ENCODE measurements at regions not wholly inside any gene's neighbourhood (a gene's known extent, or its start where the extent isn't known, plus 50 kb on each side); places are given as distances from the start of the nearest gene placed in this dataset.

- Histone ChIP-seq H4K20me1 (ENCODE audit: control insufficient read depth, insufficient read depth, low read depth, low read length) (no peaks in the 10 kb centered on the region), H3K4me3 (ENCODE audit: low read length) (no peak overlapping the region), H3K36me3 (ENCODE audit: control insufficient read depth, low read length) (no peaks in the 10 kb centered on the region), H3K9me3 (ENCODE audit: control insufficient read depth, insufficient read depth, low read length) (no peaks in the 10 kb centered on the region), H3K4me2 (ENCODE audit: low read length) (no peak overlapping the region), H3K27ac (ENCODE audit: low read depth, low read length) (no peak overlapping the region), H3K9me2 (replicated peaks; ENCODE audit: control insufficient read depth, low read length) (no peaks in the 10 kb centered on the region), H3K4me1 (ENCODE audit: control insufficient read depth, low read length) (no peaks in the 10 kb centered on the region), H3F3A (ENCODE audit: control insufficient read depth, insufficient read depth) (no peaks in the 10 kb centered on the region), H3K79me2 (ENCODE audit: control insufficient read depth, low read length) (no peaks in the 10 kb centered on the region), H3K27me3 (ENCODE audit: control insufficient read depth, low read length) (no peaks in the 10 kb centered on the region)
- TF ChIP-seq CTCF (IDR thresholded peaks at IDR 0.05; ENCODE audit: low read depth, low read length, poor library complexity, severe bottlenecking): no peak
- no peak for TF ChIP-seq EZH2phosphoT487 (IDR thresholded peaks at IDR 0.05; ENCODE audit: borderline replicate concordance, low read length)
These were observed 1030.2 kb downstream of the MCTP2 start for GRCh38 chr15:95261546-95261945.

GRCh38 chr15:95261968-95262367 is 1030.6 kb downstream of the MCTP2 start:
- Histone ChIP-seq H3K36me3 (ENCODE audit: control insufficient read depth, low read length) (no peaks in the 10 kb centered on the region), H3K9me2 (replicated peaks; ENCODE audit: control insufficient read depth, low read length) (no peaks in the 10 kb centered on the region), H3F3A (ENCODE audit: control insufficient read depth, insufficient read depth) (no peaks in the 10 kb centered on the region), H4K20me1 (ENCODE audit: control insufficient read depth, insufficient read depth, low read depth, low read length) (no peaks in the 10 kb centered on the region), H3K9me3 (ENCODE audit: control insufficient read depth, insufficient read depth, low read length) (no peaks in the 10 kb centered on the region), H3K4me3 (ENCODE audit: low read length) (no peak overlapping the region), H3K27me3 (ENCODE audit: control insufficient read depth, low read length) (no peaks in the 10 kb centered on the region), H3K79me2 (ENCODE audit: control insufficient read depth, low read length) (no peaks in the 10 kb centered on the region), H3K4me1 (ENCODE audit: control insufficient read depth, low read length) (no peaks in the 10 kb centered on the region), H3K27ac (ENCODE audit: low read depth, low read length) (no peak overlapping the region), H3K4me2 (ENCODE audit: low read length) (no peak overlapping the region)
- TF ChIP-seq EZH2phosphoT487 (IDR thresholded peaks at IDR 0.05; ENCODE audit: borderline replicate concordance, low read length) (no peak), CTCF (IDR thresholded peaks at IDR 0.05; ENCODE audit: low read depth, low read length, poor library complexity, severe bottlenecking) (no peak)

- TF ChIP-seq CTCF (IDR thresholded peaks at IDR 0.05; ENCODE audit: low read depth, low read length, poor library complexity, severe bottlenecking) (no peak), EZH2phosphoT487 (IDR thresholded peaks at IDR 0.05; ENCODE audit: borderline replicate concordance, low read length) (no peak)
- H4K20me1 ChIP-seq (ENCODE audit: control insufficient read depth, insufficient read depth, low read depth, low read length): no peaks in the 10 kb centered on the region
- H3K9me2 ChIP-seq (replicated peaks; ENCODE audit: control insufficient read depth, low read length): no peaks in the 10 kb centered on the region
- no peaks in the 10 kb centered on the region for H3K9me3 ChIP-seq (ENCODE audit: control insufficient read depth, insufficient read depth, low read length)
- H3K4me2 ChIP-seq (ENCODE audit: low read length): no peak overlapping the region
- H3K79me2 ChIP-seq (ENCODE audit: control insufficient read depth, low read length): no peaks in the 10 kb centered on the region
- no peak overlapping the region for H3K4me3 ChIP-seq (ENCODE audit: low read length)
- no peaks in the 10 kb centered on the region for H3F3A ChIP-seq (ENCODE audit: control insufficient read depth, insufficient read depth)
- no peak overlapping the region for H3K27ac ChIP-seq (ENCODE audit: low read depth, low read length)
- no peaks in the 10 kb centered on the region for H3K27me3 ChIP-seq (ENCODE audit: control insufficient read depth, low read length)
- no peaks in the 10 kb centered on the region for H3K4me1 ChIP-seq (ENCODE audit: control insufficient read depth, low read length)
- H3K36me3 ChIP-seq (ENCODE audit: control insufficient read depth, low read length): no peaks in the 10 kb centered on the region
These were observed 1031.7 kb downstream of the MCTP2 start for GRCh38 chr15:95262866-95263564.

All from DOHH2 (cell line).